ENCODE measurements at regions not wholly inside any gene's neighbourhood (a gene's known extent, or its start where the extent isn't known, plus 50 kb on each side); places are given as distances from the start of the nearest gene placed in this dataset.

GRCh38 chr2:17122887-17123501 lies 395.2 kb downstream of the RAD51AP2 start:
- no peak for TF ChIP-seq CTCF (conservative IDR thresholded peaks at IDR 0.05; ENCODE audit: low read depth, low read length)
- no peak overlapping the region for H3K4me3 ChIP-seq (ENCODE audit: low read depth, low read length)
- DNase-seq (ENCODE audit: low read depth), result no peak

GRCh38 chr2:17115466-17115865 lies 402.8 kb downstream of the RAD51AP2 start:
- no peak for TF ChIP-seq CTCF (conservative IDR thresholded peaks at IDR 0.05; ENCODE audit: low read depth, low read length)
- no peak for DNase-seq (ENCODE audit: low read depth)

GRCh38 chr2:17115042-17115441 lies 403.2 kb downstream of the RAD51AP2 start:
- TF ChIP-seq CTCF (conservative IDR thresholded peaks at IDR 0.05; ENCODE audit: low read depth, low read length), result no peak
- no peak for DNase-seq (ENCODE audit: low read depth)
- no peak overlapping the region for H3K4me3 ChIP-seq (ENCODE audit: low read depth, low read length)

More at GRCh38 chr2:17115466-17115865, 402.8 kb downstream of the RAD51AP2 start:
- no peak overlapping the region for H3K4me3 ChIP-seq (ENCODE audit: low read depth, low read length)

- TF ChIP-seq CTCF (conservative IDR thresholded peaks at IDR 0.05; ENCODE audit: low read depth, low read length), result no peak
- no peak for DNase-seq (ENCODE audit: low read depth)
- no peak overlapping the region for H3K4me3 ChIP-seq (ENCODE audit: low read depth, low read length)
These were observed 410.4 kb downstream of the RAD51AP2 start for GRCh38 chr2:17107871-17108270.

- no peak overlapping the region for H3K4me3 ChIP-seq (ENCODE audit: low read depth, low read length)
- no peak for TF ChIP-seq CTCF (conservative IDR thresholded peaks at IDR 0.05; ENCODE audit: low read depth, low read length)
- DNase-seq (ENCODE audit: low read depth), result no peak
These were observed 411.1 kb downstream of the RAD51AP2 start for GRCh38 chr2:17107151-17107550.

- no peak for DNase-seq (ENCODE audit: low read depth)
- TF ChIP-seq CTCF (conservative IDR thresholded peaks at IDR 0.05; ENCODE audit: low read depth, low read length), result no peak
- no peak overlapping the region for H3K4me3 ChIP-seq (ENCODE audit: low read depth, low read length)
These were observed 411.8 kb downstream of the RAD51AP2 start for GRCh38 chr2:17106418-17106817.

- no peak overlapping the region for H3K4me3 ChIP-seq (ENCODE audit: low read depth, low read length)
- DNase-seq (ENCODE audit: low read depth), result no peak
- TF ChIP-seq CTCF (conservative IDR thresholded peaks at IDR 0.05; ENCODE audit: low read depth, low read length), result no peak
These were observed 413.8 kb downstream of the RAD51AP2 start for GRCh38 chr2:17104454-17104853.
